Peyer's patch (tissue), 4 donors: ENCODE measurements at regions not wholly inside any gene's neighbourhood (a gene's known extent, or its start where the extent isn't known, plus 50 kb on each side); places are given as distances from the start of the nearest gene placed in this dataset.

Experiments used
- DNase-seq, 3 donors: peaks; one replicate each; pipeline ENCODE4 v3.0.0-alpha.2; 2017 to 2019
- H3K27ac ChIP-seq, 4 donors: fragments of 200-600 bp; sonication (generic); one replicate each; pipeline ENCODE4 v1.5.1; 2016 to 2019
- H3K27me3 ChIP-seq, 2 donors: fragments of 200-600 bp; sonication (generic); one replicate each; pipeline ENCODE4 v1.5.1; 2019
- H3K36me3 ChIP-seq, 3 donors: fragments of 200-600 bp; sonication (generic); one replicate each; pipeline ENCODE4 v1.5.1; 2016 to 2019
- H3K4me1 ChIP-seq, 4 donors: fragments of 200-600 bp; sonication (generic); one replicate each; pipeline ENCODE4 v1.5.1; 2016 to 2019
- H3K4me3 ChIP-seq, 4 donors: fragments of 200-600 bp; sonication (generic); 1 replicate in 3 of 4; 2 replicates in 1 of 4; pipeline ENCODE4 v1.5.1; 2016 to 2019; ENCODE audit warnings: mild to moderate bottlenecking in 1 of 4
- H3K9me3 ChIP-seq, 4 donors: fragments of 200-600 bp; sonication (generic); one replicate each; pipeline ENCODE4 v1.5.1; 2016 to 2019; ENCODE audit warnings: mild to moderate bottlenecking in 1 of 4
- POLR2A ChIP-seq, 2 donors: fragments of 450-650 bp; IDR thresholded peaks; one replicate each; pipeline ENCODE4 v1.5.1; 2017; ENCODE audit warnings: antibody characterized with exemption in 2 of 2, mild to moderate bottlenecking in 2 of 2, moderate library complexity in 2 of 2
- TF ChIP-seq, protein P1 (sequence below), 6 experiments: fragments of 450-650 bp in 4 of 6; fragments of 200-600 bp in 2 of 6; sonication (generic) in 1 of 6; IDR thresholded peaks; one replicate each; pipeline ENCODE4 v1.5.1; 2017 to 2019; ENCODE audit warnings: antibody characterized with exemption in 6 of 6, mild to moderate bottlenecking in 3 of 6, moderate library complexity in 1 of 6

DNA sequence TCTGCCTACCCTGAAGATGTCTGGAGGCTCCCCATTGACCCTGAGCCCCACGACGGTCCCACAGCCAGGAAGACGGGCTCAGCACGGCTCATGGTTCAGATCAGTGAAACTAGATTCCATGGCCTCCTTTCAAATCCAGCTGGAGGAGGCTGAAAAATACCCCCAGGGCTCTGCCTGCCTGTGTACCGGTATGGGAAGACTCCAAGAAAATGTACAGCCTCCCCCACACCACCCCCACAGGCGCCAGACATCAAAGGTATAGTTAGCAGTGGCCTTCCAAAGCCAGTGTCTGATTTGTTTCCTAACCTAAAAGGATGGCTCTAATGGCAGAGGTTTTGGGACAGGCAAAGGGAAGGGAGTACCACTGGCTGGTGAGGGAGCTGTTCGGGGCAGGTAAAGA is 86.2 kb upstream of the SNAP25 start:
- H3K4me1 ChIP-seq, result no peaks in the 10 kb centered on the region
- no peaks in the 10 kb centered on the region for H3K36me3 ChIP-seq
- DNase-seq, result no peak
- H3K4me3 ChIP-seq, result no peak overlapping the region
- no peaks in the 10 kb centered on the region for H3K9me3 ChIP-seq
- TF ChIP-seq POLR2A (IDR thresholded peaks at IDR 0.05), result no peak
- TF ChIP-seq, protein P1, sequence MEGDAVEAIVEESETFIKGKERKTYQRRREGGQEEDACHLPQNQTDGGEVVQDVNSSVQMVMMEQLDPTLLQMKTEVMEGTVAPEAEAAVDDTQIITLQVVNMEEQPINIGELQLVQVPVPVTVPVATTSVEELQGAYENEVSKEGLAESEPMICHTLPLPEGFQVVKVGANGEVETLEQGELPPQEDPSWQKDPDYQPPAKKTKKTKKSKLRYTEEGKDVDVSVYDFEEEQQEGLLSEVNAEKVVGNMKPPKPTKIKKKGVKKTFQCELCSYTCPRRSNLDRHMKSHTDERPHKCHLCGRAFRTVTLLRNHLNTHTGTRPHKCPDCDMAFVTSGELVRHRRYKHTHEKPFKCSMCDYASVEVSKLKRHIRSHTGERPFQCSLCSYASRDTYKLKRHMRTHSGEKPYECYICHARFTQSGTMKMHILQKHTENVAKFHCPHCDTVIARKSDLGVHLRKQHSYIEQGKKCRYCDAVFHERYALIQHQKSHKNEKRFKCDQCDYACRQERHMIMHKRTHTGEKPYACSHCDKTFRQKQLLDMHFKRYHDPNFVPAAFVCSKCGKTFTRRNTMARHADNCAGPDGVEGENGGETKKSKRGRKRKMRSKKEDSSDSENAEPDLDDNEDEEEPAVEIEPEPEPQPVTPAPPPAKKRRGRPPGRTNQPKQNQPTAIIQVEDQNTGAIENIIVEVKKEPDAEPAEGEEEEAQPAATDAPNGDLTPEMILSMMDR (IDR thresholded peaks at IDR 0.05), result no peak
- no peak overlapping the region for H3K27ac ChIP-seq
- H3K27me3 ChIP-seq, result no peaks in the 10 kb centered on the region

DNA sequence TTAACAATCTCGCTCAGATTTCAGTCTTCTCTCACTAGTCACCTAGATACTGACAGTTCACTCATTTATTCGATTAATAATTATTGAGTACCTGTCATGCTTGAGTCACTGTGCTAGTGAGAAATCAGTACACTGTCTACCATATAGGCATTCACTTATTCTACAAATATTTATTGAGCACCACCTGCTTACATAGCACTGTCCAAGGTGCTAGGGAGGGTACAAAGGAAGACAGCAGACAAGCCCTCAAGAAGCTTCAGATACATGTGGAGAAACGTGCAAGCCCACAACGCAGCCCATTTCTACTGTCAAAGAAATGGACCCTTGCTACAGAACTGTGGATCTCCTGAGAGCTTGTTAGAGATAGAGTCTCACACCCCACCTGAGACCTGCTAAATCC is 85.1 kb upstream of the SNAP25 start:
- H3K9me3 ChIP-seq, result no peaks in the 10 kb centered on the region
- no peak overlapping the region for H3K4me3 ChIP-seq
- TF ChIP-seq, protein P1 (IDR thresholded peaks at IDR 0.05), result no peak
- TF ChIP-seq POLR2A (IDR thresholded peaks at IDR 0.05), result no peak

DNA sequence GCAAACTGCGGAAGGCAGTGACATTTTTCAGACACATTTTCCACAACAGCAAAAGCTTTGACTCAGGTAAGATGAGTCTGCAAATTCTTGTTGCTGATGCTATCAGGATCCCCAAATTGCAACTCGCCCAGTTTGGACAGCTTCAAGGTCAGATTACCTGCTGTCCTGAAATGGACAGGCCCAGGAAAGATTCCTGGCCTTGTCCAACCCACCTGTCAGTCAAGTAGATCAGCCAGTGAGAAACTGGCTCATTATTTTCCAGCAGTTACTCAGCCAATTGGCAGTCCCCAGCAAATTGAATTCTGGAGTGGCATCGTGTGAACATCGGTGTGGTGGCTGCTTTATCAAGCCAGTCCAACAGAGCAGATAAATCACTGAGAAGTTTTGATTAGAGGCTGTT is 84.5 kb upstream of the SNAP25 start:
- H3K4me3 ChIP-seq, result no peak overlapping the region

More for the DNA sequence above, 85.1 kb upstream of the SNAP25 start:
- Histone ChIP-seq H3K36me3 (no peaks in the 10 kb centered on the region), H3K27ac (no peak overlapping the region), H3K27me3 (no peaks in the 10 kb centered on the region), H3K4me1 (no peaks in the 10 kb centered on the region)
- DNase-seq, result no peak

DNA sequence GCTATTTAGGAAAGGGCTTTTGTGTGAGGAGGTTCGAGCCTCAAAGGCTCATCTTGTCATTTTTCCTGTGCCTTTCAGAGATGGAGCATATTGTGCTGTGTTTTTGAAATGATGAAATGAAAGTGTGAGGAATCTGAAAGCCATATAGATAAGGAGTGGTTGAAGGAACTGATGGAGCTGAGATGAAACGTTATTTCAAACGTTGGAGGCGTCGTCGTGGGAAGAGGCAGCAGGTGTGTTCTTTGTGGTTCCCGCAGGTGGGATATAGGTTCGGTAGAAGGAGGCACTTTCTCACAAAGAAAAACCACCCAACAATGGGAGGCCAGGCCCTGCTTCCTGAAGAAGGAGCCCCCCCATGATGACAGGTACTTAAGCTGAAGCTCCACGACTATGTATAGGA is 83.2 kb upstream of the SNAP25 start:
- no peak overlapping the region for H3K27ac ChIP-seq
- H3K4me1 ChIP-seq, result no peaks in the 10 kb centered on the region
- H3K36me3 ChIP-seq, result no peaks in the 10 kb centered on the region
- DNase-seq, result no peak
- no peak overlapping the region for H3K4me3 ChIP-seq
- H3K9me3 ChIP-seq, result no peaks in the 10 kb centered on the region
- no peaks in the 10 kb centered on the region for H3K27me3 ChIP-seq
- TF ChIP-seq, protein P1 (IDR thresholded peaks at IDR 0.05), result no peak
- TF ChIP-seq POLR2A (IDR thresholded peaks at IDR 0.05), result no peak

More for the DNA sequence above, 84.5 kb upstream of the SNAP25 start:
- DNase-seq, result no peak
- Histone ChIP-seq H3K9me3 (no peaks in the 10 kb centered on the region), H3K27ac (no peak overlapping the region), H3K36me3 (no peaks in the 10 kb centered on the region), H3K4me1 (no peaks in the 10 kb centered on the region), H3K27me3 (no peaks in the 10 kb centered on the region)
- no peak for TF ChIP-seq POLR2A (IDR thresholded peaks at IDR 0.05)
- TF ChIP-seq, protein P1 (IDR thresholded peaks at IDR 0.05), result no peak

DNA sequence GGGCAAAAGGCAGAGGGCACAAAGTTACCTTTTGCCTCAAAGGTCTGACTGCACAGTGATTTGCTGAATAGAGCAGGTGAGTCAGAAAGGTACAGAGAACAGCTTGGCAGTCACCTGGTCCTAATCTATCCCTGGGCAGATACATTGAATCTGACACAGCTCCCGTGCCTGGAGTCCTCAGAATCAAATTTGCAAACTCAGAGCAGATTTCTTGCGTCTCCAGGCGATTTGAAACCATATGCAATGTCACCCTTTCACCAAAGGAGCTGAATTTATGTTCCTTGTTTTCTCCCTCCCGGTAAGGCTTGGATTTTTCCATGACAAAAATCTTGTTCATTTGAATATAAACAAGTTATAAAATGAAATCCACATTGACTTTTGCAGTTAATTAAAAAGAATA is 81.6 kb upstream of the SNAP25 start:
- no peaks in the 10 kb centered on the region for H3K36me3 ChIP-seq
- no peaks in the 10 kb centered on the region for H3K9me3 ChIP-seq
- no peak for DNase-seq
- no peaks in the 10 kb centered on the region for H3K27me3 ChIP-seq
- no peak overlapping the region for H3K27ac ChIP-seq
- no peak overlapping the region for H3K4me3 ChIP-seq
- TF ChIP-seq POLR2A (IDR thresholded peaks at IDR 0.05), result no peak
- TF ChIP-seq, protein P1 (IDR thresholded peaks at IDR 0.05), result no peak
- no peaks in the 10 kb centered on the region for H3K4me1 ChIP-seq

DNA sequence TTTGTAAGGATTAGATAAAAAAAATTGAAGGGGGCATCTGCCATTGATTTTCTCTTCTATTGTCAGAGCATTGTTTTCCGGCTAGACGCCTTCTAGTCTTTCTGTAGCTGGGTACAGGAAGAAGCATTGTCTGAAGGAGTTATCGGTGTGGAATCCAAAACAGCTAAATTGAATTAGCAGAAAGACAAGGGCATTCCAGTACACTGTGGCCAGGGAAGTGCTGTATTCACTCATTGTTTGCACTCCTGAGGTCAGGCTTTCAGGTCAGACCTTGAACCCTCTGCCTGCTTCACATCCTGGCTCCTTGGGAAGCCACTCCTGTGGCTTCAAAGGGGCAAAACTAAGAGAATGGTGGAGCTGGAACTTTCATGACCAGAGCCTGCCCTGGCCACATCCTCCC is 81.1 kb upstream of the SNAP25 start:
- Histone ChIP-seq H3K4me3 (no peak overlapping the region), H3K36me3 (no peaks in the 10 kb centered on the region), H3K27me3 (no peaks in the 10 kb centered on the region), H3K9me3 (no peaks in the 10 kb centered on the region), H3K27ac (no peak overlapping the region), H3K4me1 (no peaks in the 10 kb centered on the region)
- DNase-seq, result no peak
- TF ChIP-seq POLR2A (IDR thresholded peaks at IDR 0.05), result no peak
- TF ChIP-seq, protein P1 (IDR thresholded peaks at IDR 0.05), result no peak
